HG03135 (cell line): ENCODE measurements at regions not wholly inside any gene's neighbourhood (a gene's known extent, or its start where the extent isn't known, plus 50 kb on each side); places are given as distances from the start of the nearest gene placed in this dataset.
"Not testable (repeated sequence)": the region's sequence is repeated elsewhere in the genome, so short reads cannot be mapped to it uniquely, and the experiment has no call there.

ENCODE experiments used
- ATAC-seq: cut with Tn5 transposase; IDR thresholded peaks from one replicate; pipeline ENCODE4 v1.9.1; 2021; ENCODE audit warnings: mild to moderate bottlenecking, moderate library complexity; ENCODE audit not compliant: unreplicated experiment

DNA sequence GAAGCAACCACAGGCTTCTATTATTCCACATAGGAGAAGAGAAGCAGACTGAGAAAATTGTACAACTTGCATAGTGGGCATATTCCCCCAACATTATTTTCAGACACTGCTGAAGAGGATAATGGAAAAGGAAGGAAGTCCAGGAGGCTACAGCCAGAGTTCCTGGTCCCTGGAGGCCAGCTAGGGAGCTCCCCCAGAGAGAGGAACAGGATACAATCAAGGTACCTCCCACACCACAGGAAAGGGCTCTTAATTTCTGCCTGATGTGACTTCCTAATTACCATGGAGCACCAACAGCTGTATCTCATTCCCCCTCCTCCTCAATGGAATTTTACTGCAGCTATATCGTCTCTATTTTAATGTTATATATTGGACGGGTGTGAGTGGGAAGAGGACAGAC lies 594.3 kb upstream of the NRSN1 start:
- ATAC-seq, result no peak

- ATAC-seq, result no peak
Observed at GRCh38 chr6:23532227-23532626, 593.8 kb upstream of the NRSN1 start.

DNA sequence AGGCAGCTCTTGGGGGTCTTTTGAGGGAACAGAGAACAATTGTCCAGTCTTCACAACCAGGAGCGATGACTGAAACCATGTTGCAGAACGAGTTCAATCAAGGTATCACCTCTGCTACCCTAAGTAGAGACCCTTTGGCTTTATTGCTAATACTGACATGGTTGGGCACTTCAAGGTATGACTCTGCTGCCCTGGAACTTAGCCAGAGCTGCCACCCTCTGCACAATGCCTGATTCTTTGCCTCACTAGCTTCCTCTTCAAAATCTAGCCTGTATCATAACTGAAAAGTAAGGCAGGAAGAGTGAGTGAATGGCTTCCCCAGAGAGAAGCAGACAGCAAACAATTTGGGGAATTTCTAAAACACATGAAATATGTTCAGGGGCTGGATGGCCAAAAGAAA lies 592.7 kb upstream of the NRSN1 start:
- ATAC-seq, result no peak

- ATAC-seq, result no peak
Observed at GRCh38 chr6:23533944-23534343, 592.1 kb upstream of the NRSN1 start.

DNA sequence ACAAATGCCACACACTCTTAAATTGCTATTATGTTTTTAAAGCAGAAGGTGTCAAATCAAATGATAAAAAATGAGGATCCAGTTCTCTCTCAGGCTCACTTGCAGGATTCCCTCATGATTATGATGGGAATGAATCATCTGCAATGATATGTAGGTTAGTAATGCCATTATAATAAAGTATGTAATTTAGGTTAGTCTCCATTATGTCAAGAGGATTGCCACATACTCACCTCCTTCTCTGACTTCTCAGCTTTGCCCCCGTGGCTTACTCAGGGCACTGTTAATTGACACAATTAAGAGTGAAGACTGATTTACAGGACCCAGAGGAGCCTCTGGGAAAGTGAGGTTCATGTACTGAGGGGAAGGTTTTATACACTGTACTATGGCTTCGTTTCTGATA lies 591.7 kb upstream of the NRSN1 start:
- no peak for ATAC-seq

GRCh38 chr6:23535101-23535500 lies 590.9 kb upstream of the NRSN1 start:
- ATAC-seq, result no peak

- no peak for ATAC-seq
Observed at GRCh38 chr6:23537828-23538227, 588.2 kb upstream of the NRSN1 start.

GRCh38 chr6:23547851-23548250 lies 578.2 kb upstream of the NRSN1 start:
- ATAC-seq, result no peak

- ATAC-seq, result not testable (repeated sequence)
Observed at GRCh38 chr6:23554953-23555352, 571.1 kb upstream of the NRSN1 start.

DNA sequence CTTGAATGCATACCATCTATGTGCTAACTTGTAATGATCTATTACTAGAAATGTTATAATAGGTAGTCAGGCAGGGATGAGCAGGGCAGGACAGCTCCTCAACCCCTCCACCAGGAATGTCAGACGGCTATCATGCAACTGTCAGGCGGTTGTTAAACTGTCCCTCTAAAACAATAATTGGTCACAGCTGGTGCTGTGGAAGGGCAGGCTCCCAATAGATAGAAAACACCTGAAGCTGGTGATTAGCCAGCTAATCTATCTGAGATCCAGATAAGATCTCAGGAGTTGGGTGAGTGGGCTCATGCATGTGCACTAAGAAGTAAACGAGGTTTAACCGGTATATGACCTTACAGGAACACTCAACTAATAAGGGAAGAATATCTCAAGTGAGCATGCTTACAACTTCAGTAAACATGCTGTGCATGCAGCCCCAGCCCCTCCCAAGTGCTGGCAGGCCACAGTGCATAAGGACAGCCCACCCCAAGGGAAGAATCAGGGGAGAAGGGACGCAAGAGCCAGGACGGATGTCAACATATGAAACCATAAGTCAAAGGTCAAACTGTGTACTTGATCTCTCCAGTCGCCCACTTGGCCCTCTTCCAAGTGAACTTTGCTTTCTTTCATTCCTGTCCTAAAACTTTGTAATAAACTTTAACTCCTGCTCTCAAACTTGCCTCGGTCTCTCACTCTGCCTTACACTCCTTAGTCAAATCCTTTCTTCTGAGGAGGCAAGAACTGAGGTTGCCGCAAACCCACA lies 566.2 kb upstream of the NRSN1 start:
- ATAC-seq, result no peak

GRCh38 chr6:23561732-23562131 lies 564.3 kb upstream of the NRSN1 start:
- no peak for ATAC-seq

DNA sequence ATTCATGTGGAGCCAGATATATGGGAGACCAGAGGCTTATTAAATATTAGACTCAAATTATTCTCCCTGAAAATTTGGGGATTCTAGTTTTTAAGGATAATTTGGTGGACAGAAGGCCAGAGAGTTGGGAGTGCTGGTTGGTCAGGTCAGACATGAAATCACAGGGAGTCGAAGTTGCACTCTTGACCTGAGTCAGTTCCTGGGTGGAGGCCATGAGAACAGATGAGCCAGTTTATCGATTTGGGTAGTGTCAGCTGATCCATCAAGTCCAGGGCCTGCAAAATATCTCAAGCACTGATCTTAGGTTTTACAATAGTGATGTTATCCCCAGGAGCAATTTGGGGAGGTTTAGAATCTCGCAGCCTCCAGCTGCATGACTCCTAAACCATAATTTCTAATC lies 563.5 kb upstream of the NRSN1 start:
- ATAC-seq, result no peak

GRCh38 chr6:23563323-23563722 lies 562.7 kb upstream of the NRSN1 start:
- ATAC-seq, result no peak

DNA sequence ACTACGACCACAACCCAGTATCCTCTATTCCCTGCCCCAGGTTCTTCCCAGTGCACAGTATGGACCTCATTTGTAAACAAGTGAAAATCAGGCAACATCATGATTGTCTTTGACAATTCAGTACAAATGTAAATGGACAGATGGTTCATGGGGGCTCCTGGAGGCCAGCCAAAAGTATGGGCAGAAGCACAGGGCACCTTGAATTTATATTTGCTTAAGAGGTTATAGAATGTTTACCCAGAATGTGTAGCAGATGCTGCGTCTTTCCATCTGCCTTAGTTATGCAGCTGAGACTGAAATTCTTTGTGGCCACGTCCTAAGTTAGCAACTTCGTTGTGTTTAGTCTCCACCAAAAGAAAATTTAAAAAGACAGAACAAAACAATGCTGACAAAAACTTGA lies 559.6 kb upstream of the NRSN1 start:
- no peak for ATAC-seq

DNA sequence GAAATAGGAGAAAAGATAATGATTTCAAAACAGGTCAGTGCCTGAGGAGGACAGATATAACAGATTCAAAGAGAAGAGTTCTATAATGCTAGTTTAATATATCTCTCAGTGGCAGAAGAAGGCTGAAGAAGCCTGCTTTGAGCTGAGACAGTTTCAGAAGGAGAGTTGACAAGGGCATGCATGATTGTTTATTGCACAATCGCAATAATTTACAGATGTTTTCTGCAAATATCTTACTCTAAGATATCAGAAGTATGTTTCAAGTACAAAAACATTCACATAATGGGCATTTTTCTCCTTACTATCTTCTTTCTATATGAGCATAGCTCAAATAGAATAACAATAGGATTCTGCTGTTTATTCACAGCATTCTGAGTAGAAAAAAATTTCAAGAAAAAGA lies 557.7 kb upstream of the NRSN1 start:
- ATAC-seq, result no peak

DNA sequence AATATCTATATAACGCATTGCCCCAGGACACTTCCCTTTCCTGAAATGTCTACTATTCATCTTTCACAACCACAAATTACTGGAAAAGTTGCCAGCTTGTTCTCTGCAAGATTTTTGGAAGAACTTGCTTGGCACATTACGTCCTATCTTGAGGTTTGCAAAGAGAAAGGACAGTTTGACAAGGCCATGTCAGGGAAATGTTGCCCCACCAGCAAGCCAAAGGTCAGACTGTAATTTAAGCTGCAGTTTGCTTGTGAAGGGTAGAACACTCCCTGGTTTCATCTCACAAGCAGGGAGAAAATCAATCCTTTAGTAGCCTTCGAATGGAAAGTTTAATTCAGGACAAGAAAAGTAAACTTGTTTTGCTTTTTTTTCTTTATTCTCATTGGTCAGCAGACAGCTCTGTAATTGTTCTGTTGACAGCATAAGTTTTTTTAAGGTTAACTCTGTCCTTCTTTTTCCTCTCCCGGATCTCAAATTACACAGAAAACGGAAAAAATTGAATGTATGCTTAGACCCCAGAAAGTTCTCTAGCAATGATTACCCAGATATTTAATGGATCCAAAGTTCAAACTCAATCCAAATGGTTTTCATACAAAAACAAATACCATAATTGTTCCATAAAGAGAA lies 541.8 kb upstream of the NRSN1 start:
- ATAC-seq, result no peak

DNA sequence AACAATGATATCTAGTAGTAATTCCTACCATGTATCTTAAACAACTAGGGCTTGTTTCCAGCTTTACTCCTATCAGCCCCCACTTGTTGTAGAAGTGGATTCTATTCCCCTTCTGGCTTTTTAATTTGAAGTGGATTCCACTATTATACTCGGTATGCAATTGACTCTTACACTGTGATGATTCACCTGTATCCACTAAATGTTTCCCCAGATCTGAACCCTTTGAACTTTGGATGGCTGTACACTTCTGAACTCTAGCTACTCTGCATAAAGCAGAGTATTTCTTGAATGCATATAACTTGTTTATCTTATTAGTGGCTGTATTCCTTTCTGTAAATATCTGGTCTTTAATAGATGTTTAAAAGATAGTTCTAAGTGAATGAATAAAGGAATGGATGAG lies 538.4 kb upstream of the NRSN1 start:
- no peak for ATAC-seq

GRCh38 chr6:23589811-23590210 lies 536.2 kb upstream of the NRSN1 start:
- ATAC-seq, result no peak

- ATAC-seq, result no peak
Observed at GRCh38 chr6:23590498-23591126, 535.4 kb upstream of the NRSN1 start.

- no peak for ATAC-seq
Observed at GRCh38 chr6:23591761-23592160, 534.3 kb upstream of the NRSN1 start.

DNA sequence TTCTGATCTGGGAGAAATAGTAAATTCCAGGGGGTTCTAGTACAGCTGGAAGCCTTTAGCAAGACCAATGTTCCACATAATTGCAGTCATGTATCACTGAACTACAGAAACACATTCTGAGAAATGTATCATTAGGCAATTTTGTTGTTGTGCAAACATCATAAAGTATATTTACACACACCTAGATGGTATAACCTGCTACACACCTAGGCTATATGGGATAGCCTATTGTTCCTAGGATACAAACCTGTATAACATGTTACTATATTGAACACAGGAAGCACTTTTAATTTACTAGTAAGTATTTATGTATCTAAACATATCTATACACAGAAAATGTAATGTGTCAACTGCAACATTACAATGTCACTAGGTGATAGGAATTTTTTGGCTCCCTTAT lies 525.9 kb upstream of the NRSN1 start:
- no peak for ATAC-seq

- ATAC-seq, result no peak
Observed at GRCh38 chr6:23601811-23602345, 524.1 kb upstream of the NRSN1 start.
